Spinal cord (tissue), 9 donors: ENCODE measurements at regions not wholly inside any gene's neighbourhood (a gene's known extent, or its start where the extent isn't known, plus 50 kb on each side); places are given as distances from the start of the nearest gene placed in this dataset.

ENCODE experiments used
- DNase-seq, 6 donors: peaks; one replicate each; pipeline versions ENCODE4 v3.0.0 to v3.0.0-alpha.2; 2013 to 2015; ENCODE audit warnings: low spot score in 6 of 6, low read depth in 4 of 6
- H3K27ac ChIP-seq: one replicate; pipeline ENCODE4 v1.5.1; 2013; ENCODE audit warnings: low read depth, low read length, control low read depth
- H3K27me3 ChIP-seq: one replicate; pipeline ENCODE4 v1.6.1; 2013; ENCODE audit warnings: low read length; ENCODE audit not compliant: control insufficient read depth, insufficient read depth
- H3K36me3 ChIP-seq: one replicate; pipeline ENCODE4 v1.6.1; 2013; ENCODE audit warnings: low read length; ENCODE audit not compliant: control insufficient read depth, insufficient read depth
- H3K4me1 ChIP-seq: one replicate; pipeline ENCODE4 v1.6.1; 2013; ENCODE audit warnings: low read length; ENCODE audit not compliant: control insufficient read depth, insufficient read depth
- H3K4me3 ChIP-seq: one replicate; pipeline ENCODE4 v1.5.1; 2013; ENCODE audit warnings: low read depth, low read length, control low read depth
- H3K9me3 ChIP-seq: one replicate; pipeline ENCODE4 v1.6.1; 2013; ENCODE audit warnings: low read length; ENCODE audit not compliant: control insufficient read depth, insufficient read depth
- WGBS: methylation state at CpG from one replicate; pipeline ENCODE4 v1.1.5; 2013; ENCODE audit warnings: missing lambda C conversion rate; ENCODE audit not compliant: insufficient coverage; 5-methylcytosine and 5-hydroxymethylcytosine counted together
- donor health status: healthy.

- H3K4me1 ChIP-seq, result no peaks in the 10 kb centered on the region
- no peak for DNase-seq
- H3K27ac ChIP-seq, result no peak overlapping the region
- no peak overlapping the region for H3K4me3 ChIP-seq
- H3K9me3 ChIP-seq, result no peaks in the 10 kb centered on the region
- no peaks in the 10 kb centered on the region for H3K36me3 ChIP-seq
- H3K27me3 ChIP-seq, result no peaks in the 10 kb centered on the region
Observed at GRCh38 chr5:94031631-94032030, 290.2 kb upstream of the POU5F2 start.

GRCh38 chr5:94028001-94028400, 286.6 kb upstream of the POU5F2 start:
- Histone ChIP-seq H3K27me3 (no peaks in the 10 kb centered on the region), H3K4me1 (no peaks in the 10 kb centered on the region), H3K36me3 (peaks cover 6% of the 10 kb centered on the region), H3K27ac (no peak overlapping the region), H3K9me3 (no peaks in the 10 kb centered on the region), H3K4me3 (no peak overlapping the region)
- no peak for DNase-seq
- no CpG with 5 or more reads among the region's 1 CpG for WGBS

- H3K9me3 ChIP-seq, result no peaks in the 10 kb centered on the region
- no peak overlapping the region for H3K27ac ChIP-seq
- DNase-seq, result no peak
- H3K36me3 ChIP-seq, result peaks cover 6% of the 10 kb centered on the region
- H3K4me1 ChIP-seq, result no peaks in the 10 kb centered on the region
- no CpG with 5 or more reads among the region's 1 CpG for WGBS
- H3K27me3 ChIP-seq, result no peaks in the 10 kb centered on the region
- no peak overlapping the region for H3K4me3 ChIP-seq
Observed at GRCh38 chr5:94027145-94027544, 285.7 kb upstream of the POU5F2 start.

GRCh38 chr5:94025788-94026473, 284.5 kb upstream of the POU5F2 start:
- Histone ChIP-seq H3K27ac (no peak overlapping the region), H3K4me1 (no peaks in the 10 kb centered on the region), H3K9me3 (no peaks in the 10 kb centered on the region), H3K4me3 (no peak overlapping the region), H3K36me3 (peaks cover 6% of the 10 kb centered on the region), H3K27me3 (no peaks in the 10 kb centered on the region)
- 92% methylated on average over 10 of the region's 10 CpGs for WGBS
- DNase-seq, result no peak

GRCh38 chr5:94024620-94025019, 283.2 kb upstream of the POU5F2 start:
- Histone ChIP-seq H3K4me1 (no peaks in the 10 kb centered on the region), H3K27me3 (no peaks in the 10 kb centered on the region), H3K9me3 (no peaks in the 10 kb centered on the region), H3K27ac (no peak overlapping the region), H3K36me3 (peaks cover 6% of the 10 kb centered on the region), H3K4me3 (no peak overlapping the region)
- DNase-seq, result peak in 1 of 6 donors; percentile 45
- no CpG with 5 or more reads among the region's 1 CpG for WGBS

- Histone ChIP-seq H3K27ac (no peak overlapping the region), H3K4me1 (no peaks in the 10 kb centered on the region), H3K27me3 (no peaks in the 10 kb centered on the region), H3K9me3 (no peaks in the 10 kb centered on the region), H3K4me3 (no peak overlapping the region), H3K36me3 (peaks cover 6% of the 10 kb centered on the region)
- no CpG with 5 or more reads among the region's 1 CpG for WGBS
- DNase-seq, result peak in 1 of 6 donors; percentile 8
Observed at GRCh38 chr5:94024101-94024500, 282.7 kb upstream of the POU5F2 start.

GRCh38 chr5:94021246-94021645, 279.8 kb upstream of the POU5F2 start:
- peaks cover 4% of the 10 kb centered on the region for H3K9me3 ChIP-seq
- no peaks in the 10 kb centered on the region for H3K27me3 ChIP-seq
- peak in 1 of 6 donors; percentile 10 for DNase-seq
- no peaks in the 10 kb centered on the region for H3K4me1 ChIP-seq
- H3K27ac ChIP-seq, result no peak overlapping the region
- peaks cover 6% of the 10 kb centered on the region for H3K36me3 ChIP-seq
- WGBS, result 44% methylated on average over 2 of the region's 2 CpGs
- no peak overlapping the region for H3K4me3 ChIP-seq

GRCh38 chr5:94017579-94017978, 276.2 kb upstream of the POU5F2 start:
- H3K4me1 ChIP-seq, result no peaks in the 10 kb centered on the region
- no peaks in the 10 kb centered on the region for H3K36me3 ChIP-seq
- no peak overlapping the region for H3K27ac ChIP-seq
- no peak for DNase-seq
- no peaks in the 10 kb centered on the region for H3K27me3 ChIP-seq
- H3K9me3 ChIP-seq, result peaks cover 4% of the 10 kb centered on the region
- no CpG with 5 or more reads among the region's 2 CpGs for WGBS
- no peak overlapping the region for H3K4me3 ChIP-seq

- no peaks in the 10 kb centered on the region for H3K36me3 ChIP-seq
Observed at GRCh38 chr5:94010814-94011213, 269.4 kb upstream of the POU5F2 start.

GRCh38 chr5:94009161-94009560, 267.8 kb upstream of the POU5F2 start:
- H3K27ac ChIP-seq, result no peak overlapping the region
- H3K9me3 ChIP-seq, result peaks cover 3% of the 10 kb centered on the region
- H3K4me3 ChIP-seq, result no peak overlapping the region
- no peaks in the 10 kb centered on the region for H3K36me3 ChIP-seq
- DNase-seq, result no peak
- no peaks in the 10 kb centered on the region for H3K27me3 ChIP-seq
- no peaks in the 10 kb centered on the region for H3K4me1 ChIP-seq

More at GRCh38 chr5:94010814-94011213, 269.4 kb upstream of the POU5F2 start:
- Histone ChIP-seq H3K27me3 (no peaks in the 10 kb centered on the region), H3K9me3 (no peaks in the 10 kb centered on the region), H3K27ac (no peak overlapping the region), H3K4me1 (no peaks in the 10 kb centered on the region), H3K4me3 (no peak overlapping the region)
- no CpG with 5 or more reads among the region's 1 CpG for WGBS
- no peak for DNase-seq
